GM03348 (cell line): ENCODE measurements at regions not wholly inside any gene's neighbourhood (a gene's known extent, or its start where the extent isn't known, plus 50 kb on each side); places are given as distances from the start of the nearest gene placed in this dataset.

Experiments
- DNase-seq: peaks from one replicate; pipeline ENCODE4 v3.0.0; 2012; ENCODE audit warnings: low spot score

DNA sequence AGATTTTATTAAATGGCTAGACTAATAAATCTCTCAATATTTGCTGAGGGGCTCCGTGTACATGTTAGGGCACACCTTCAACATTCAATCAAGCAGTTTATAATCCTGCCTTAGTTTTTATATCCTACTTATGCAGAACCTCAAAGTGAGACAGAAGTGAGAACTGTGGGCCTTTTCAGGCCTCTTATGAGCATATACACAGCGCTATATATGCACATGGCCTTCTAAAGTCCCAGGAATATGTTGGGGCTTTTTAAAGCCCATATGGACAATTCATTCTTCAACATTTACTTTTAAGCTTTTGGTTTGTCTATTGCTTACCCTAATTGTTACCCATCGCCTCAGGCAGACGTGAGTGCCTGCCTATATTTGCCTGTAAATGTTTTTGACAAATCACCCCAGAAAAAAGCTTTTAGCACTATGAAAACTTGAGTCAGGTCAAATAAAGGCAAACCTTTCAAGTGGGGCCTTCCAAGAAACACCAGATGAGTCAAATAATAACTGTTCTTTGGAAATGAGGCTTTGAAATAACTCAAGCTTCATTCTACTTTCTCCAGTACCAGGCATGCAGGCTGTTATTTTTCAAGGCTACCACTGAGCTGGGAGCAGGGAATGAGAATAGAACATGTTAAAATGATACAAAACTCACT, 58.2 kb downstream of the ESM1 start:
- no peak for DNase-seq

DNA sequence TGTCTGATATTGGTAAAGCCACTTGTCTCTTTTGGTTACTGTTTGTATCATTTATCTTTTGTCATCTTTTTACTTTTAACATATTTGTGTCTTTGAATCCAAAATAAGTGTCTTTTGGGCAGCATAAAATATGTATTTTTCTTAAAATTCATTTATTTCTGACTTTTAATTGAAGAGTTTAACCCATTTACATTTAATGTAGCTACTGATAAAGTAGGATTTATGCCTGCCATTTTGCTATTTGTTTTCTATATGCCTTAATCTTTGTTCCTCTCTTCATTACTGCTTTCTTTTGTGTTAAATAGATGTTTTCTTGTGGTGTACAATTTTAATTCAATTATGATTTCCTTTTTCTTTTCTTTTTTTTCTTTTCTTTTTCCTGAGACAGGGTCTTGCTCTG, 60.9 kb downstream of the ESM1 start:
- no peak for DNase-seq

DNA sequence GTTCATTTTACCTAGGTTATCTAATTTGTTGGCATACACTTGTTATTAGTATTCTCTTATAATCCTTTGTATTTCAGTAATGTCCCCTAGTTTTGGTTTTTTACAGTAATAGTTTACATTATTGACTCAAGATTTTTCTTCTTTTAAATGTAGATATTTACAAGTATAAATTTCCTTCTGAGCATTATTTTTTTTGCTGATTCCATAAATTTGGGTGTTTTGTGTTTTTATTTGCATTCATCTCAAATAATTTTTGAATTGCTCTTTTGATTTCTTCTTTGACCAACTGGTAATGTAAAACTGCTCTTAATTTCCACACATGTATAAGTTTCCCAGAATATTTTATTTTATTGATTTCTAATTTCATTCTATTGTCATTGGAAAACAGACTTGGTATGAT, 68.1 kb downstream of the ESM1 start:
- no peak for DNase-seq

DNA sequence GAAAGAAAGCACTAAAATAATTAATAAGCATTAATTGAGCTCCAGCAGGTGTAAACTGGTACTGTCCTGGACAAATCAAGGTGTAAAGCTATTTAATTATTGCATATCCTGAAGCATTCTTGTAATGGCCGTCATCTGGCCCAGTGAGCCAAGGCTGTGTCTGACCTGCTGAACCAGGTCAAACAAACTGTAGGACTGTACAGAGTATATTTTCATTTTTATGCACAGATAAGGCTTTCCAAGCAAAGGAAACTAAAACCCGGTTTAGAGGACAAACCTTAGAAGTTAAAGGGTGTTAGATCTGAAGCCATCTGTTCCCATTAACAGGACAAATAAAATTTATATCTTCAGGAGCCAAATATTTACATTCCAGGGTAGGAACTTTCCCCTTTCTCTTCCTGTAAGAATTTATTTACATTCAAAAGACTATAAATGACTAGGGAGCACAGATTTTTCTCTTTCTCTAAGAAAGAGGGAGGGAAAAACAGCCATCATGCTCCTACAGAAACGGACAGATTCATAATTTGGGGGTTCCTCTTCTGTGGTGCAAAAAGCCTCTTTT, 69.8 kb downstream of the ESM1 start:
- no peak for DNase-seq

DNA sequence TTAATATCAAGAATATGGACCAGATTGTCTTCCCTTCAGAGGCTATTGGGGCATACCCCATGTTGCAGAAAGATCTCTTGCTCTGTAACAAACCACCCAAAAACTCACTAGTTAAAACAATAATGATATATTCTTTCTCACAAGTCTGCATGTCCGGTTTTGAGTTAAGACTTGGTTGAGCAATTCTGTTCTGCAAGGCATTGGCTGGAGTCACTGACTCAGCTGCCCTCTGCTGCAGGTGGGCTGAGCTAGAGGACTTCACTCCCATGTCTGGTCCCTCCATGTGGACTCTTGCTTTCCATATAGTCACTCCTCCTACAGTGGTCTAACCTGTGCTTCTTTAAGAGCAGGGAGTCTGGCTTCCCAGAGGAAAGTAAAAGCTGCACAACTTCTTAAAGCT, 73.4 kb downstream of the ESM1 start:
- no peak for DNase-seq

DNA sequence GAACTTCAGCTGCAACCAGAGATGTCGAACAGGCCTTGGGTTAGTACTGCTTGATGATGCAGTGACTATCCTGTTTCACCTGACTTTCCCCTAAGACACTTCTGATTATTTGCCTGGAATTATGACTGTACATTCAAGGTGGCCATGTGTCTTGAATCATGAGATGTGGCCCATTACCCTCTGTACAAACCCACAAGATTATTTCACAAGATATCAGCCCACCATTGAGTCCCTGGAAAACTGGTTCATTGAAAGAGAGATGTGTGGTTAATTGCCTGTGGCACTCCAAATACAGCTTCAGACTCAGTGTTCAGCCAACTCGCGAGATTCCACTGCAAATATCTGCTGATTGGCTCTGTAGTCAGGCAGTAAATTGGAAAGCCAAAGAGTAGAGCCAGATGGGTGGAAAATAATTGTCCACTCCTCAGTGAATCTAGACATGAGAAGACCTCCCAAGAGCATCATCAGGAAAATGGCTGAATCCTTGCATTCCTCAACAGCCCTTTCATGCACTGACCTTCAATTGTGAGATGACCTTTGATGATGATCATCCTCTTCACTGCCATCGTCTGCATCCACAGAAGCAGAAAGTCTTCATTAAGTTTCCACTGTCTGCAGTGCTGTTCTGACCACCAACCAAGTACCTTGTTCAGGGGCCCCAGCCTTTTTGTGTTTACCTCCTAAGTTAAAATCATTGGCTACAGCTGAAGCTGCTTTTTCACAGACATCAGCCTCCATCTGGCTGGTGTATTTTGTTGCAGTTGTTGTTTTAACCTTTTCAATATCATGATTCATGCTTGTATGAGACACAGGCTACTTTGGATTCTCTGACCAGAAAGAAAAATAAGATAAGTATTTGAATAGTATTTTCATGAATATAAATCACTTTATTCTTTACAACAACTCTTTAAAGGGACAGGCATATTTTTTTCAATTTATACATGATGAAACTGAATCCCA, 75.2 kb downstream of the ESM1 start:
- peak; percentile 46 for DNase-seq

DNA sequence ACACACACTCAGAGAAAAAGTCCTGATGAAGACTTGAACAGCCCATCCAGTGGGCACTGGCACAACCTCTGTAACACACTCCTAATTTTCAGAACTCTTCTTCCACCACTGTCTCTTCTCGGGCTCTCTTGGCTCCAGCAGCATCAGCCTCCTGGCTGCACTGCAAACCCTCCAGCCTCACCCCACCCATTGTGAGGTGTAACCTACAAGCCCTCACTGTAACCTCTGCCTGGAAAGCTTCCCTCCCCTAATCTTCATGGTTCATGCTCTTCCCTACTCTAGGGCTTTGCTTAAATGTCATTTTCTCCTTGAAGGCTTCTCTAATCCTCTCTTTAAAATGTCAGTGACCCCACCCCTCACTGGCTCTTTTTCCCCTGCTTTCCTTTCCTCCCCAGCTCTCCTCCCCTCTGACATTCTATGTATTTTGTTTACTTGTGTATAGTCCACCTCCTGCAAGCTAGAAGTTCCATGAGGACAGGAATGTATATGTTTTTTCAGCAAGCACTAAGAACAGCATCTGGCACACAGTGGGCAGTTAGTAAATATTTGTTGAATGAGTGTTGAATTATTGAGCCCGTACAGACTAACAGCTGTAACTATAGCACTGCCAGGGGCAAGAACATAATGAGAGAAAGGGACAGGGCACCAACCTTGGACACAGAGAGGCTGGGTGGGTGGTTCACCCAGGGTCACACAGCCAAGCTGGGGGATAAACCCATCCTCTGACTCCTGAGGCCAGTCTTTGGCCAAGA, 76.4 kb downstream of the ESM1 start:
- no peak for DNase-seq

DNA sequence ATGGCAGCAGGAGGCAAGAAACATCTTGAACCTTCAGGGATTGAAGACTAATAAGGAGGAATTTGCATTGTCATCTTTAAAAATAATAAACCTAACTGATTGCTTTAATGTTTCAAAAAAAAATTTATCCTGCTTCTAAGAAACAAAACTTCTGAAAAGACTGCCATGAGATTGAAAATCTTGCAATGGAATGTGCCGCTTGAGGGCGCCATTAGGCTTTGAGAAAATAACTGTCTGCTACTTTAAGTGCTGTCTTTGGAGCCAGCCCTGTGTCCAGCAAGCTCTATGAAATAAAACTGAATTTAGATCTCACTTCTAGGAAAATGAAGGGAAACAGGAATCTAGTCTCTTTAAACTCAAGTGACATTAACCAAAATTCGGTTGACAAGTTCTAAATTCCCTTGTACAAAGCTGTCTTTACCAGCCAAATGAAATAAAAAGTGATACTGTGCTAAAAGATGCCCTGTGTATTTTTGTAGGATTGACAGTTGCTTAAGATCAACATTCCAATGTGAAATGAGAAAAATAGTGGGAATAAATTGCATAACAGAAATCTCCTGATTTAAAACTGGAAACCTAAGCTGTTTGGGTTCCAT, 79.4 kb downstream of the ESM1 start:
- peak; percentile 70 for DNase-seq

DNA sequence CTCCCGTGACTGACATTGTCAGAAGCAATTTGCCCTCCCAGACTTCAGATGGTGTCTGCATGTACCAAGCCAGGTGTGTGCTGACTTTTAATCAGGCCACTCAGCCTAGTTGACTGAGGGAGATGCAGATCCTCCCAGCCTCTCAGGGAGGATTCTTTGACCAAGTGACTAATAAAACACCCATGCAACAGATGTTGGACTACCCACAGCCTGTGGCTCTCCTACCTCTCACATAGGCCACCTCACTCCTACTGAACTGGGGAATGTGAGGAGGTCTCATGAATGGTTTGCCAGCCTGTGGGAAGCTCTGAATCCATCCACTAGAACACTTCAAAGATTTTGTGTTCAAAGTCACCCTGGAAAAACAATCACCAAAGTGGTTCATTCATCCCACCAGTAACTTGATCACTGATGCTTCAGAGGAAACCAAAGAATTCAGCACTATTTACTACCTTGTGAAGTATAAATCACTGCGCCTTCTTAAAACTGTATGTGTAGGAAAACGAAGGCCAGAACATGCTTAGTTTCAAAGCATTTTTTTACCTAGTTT, 80.1 kb downstream of the ESM1 start:
- no peak for DNase-seq

DNA sequence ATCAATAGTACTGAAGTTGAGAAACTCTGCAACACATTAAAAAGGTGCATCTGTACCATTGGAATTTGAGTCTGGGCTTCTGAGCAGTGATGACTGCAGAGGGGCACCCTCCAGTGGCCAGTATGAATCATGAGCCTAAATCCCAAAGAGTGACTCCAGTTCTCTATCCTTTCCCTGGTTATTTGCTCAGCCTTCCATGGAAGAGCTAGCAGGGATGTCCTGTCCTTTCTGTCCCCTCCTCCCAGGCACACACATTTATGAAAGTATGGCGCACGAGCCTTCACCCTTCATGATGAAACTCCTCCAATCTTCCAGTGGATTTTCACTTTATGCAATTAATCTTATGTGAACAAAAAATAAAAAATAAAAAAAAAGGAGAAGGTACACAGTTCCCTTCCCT, 81.0 kb downstream of the ESM1 start:
- DNase-seq, result peak; percentile 71

DNA sequence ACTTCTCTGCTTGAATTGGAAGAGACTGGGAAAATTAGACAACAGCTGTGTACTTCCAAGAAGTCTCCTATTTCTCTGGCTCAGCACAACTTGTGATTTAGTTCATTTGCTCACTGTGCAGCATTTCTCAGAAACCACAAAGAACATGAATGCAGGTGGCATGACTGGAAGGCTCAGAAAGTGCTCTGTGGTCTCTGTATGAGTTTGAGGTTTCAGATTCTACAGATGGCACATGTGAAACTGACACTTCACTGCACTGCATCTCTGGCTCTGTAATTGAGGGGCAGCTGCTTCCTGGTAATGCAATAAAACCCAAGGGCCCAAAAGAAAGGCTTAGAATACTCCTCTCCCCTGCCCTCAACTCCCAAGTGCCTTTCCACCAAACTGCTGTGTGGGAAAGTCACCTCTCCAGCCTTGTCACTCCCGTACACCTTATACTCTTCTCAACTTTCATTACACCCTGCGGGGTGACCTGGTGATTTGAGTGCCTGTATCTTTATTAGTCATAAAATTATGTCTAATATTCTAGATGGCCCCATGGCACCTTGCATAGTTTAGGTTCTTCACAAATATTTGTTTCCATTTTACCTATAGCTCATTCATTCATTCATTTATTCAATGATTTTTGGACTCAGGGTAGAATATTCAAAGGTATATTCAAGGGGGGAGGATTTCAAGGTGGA, 82.5 kb downstream of the ESM1 start:
- DNase-seq, result peak; percentile 37

DNA sequence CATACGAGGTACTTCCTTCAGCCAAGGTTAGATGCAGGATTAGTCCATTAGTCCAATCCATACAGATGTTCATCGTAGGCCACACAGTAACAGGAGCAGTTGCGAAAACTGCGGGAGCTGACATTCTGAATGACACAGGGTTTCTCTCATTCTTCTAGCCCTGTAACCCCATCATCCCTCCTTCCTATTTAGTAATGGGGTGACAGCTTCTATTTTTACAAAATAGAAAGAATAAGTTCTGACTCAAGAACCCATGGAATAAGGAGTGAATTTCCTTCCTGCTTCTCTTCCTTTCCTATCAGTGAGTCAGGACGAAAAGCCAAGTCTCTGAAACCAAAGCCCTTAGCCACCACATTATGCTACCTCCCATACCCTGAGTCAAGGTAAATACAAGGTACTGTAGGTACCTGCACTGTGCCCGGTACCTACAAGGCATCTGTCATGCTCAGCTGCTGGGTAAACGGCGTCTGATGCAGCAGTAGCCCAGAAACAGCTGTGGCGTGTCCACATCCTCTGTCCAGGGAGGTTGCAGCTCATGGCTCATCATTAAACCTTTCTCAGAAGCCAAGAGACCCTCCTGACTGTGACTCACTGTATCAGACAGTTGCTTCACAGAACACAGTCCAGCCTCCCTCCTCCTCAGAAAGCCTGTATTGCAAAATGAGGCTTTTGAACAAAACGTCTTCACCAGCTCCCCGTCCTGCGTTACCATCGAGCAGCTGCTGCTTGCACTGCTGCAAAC, 84.2 kb downstream of the ESM1 start:
- DNase-seq, result peak; percentile 82

DNA sequence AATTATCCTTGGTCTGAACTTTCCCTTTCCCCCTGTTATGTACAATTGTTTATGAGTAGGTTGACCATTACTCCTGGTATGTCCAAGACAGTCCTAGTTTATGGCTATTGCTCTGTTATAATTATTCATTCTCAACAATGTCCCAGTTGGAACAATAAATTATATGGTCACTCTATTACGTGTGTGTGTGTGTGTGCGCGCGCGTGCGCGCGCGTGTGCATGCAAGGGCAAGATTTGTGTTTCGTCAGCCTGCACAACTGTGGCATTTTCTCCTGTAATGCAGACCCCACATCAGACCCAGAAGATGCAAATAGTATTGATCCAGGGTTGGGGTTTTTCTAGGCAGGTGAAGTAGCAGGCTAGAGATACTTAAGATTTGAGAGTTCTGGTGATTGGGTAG, 88.4 kb downstream of the ESM1 start:
- no peak for DNase-seq

DNA sequence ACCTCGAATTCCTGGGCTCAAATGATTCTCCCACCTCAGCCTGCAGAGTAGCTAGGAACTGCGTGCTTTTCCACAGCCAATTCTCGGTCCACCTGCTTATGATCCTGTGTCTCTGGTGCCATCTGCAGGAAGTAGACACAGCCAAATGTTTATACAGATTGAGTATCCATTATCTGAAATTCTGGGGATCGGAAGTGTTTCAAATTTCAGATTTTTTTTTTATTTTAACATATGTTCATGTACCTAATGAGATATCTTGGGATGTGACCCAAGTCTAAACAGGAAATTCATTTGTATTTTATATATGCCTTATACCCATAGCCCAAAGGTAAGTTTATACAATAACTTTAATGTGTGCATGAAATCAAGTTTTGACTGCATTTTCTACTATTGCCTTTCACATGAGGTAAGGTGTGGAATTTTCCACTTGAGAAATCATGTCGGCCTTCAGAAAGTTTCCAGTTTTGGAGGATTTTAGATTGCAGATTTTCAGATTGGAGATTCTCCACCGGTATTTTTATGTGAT, 89.5 kb downstream of the ESM1 start:
- DNase-seq, result peak; percentile 72

DNA sequence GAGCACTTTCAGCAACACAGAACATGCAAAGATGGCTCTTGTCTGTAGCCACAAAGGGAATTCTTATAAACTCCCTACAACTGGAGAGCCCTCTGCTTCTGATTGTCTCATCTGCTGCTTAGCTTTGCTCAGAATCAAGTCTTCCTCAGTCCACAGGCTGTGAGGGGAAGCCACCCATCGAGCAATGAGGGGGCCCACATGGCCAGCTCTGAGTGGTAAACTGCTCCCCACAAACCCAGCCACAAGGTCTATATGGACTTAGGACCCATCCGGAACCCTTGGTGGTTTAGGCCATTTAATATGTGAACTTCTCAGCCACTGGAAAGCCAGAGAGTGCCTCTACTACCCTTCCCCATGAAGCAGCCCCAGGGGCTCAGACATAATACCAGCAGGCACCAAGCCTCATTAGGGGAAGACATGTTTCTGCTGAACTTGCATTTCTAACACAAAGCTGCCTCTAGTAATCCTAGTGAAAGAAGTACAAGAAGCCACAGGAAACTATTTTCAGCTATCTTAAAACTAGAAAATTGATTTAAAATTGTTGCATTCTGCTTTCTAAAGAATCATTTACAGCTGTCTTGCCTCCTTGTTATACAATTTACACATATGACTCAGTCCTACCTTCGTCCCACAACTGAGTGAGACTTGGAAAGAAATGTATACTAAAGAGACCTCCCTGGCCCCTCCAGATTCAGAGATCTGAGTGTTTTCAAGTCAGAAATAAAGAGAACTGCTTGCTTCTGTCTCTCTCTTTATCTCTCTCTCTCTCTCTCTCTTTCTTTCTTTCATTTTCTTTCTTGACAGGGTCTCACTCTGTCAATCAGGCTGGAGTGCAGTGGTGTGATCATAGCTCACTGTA, 90.2 kb downstream of the ESM1 start:
- no peak for DNase-seq

DNA sequence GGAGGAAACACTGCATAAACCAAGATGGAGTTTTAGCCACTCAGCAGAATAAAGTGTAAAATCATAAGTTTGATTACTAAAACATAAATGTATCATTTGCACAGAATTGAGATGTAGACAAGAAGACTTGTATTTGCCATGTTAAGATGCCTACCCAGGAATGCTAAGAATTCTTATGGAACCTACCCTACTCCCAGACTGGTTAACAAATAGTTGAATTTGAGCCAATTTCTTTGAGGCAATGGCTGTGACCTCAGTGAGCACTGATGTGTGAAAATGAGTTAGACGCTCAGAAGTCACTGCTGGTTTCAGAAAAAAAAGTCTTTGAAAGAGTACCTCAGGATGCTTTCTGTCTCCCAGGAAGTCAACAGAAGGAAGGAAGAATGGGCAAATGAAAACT, 95.6 kb downstream of the ESM1 start:
- DNase-seq, result peak; percentile 83

DNA sequence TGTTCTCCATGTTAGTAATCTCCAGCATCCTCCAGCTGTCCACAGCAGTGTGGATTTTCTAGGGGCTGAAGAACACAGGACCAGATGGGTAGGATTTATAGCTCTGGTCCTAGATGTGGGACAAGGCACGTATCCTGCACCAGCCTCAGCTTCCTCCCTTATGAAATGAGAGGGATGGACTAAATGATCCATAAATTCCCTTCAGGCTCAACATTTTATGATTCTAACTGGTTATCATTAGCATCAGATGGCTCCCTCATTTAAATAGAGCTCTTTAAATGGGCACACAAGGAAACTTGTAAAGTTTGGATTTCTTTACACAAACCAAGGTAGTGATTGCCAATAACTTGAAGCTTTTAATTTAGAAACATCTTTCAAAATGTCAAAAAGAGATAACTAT, 97.7 kb downstream of the ESM1 start:
- no peak for DNase-seq

DNA sequence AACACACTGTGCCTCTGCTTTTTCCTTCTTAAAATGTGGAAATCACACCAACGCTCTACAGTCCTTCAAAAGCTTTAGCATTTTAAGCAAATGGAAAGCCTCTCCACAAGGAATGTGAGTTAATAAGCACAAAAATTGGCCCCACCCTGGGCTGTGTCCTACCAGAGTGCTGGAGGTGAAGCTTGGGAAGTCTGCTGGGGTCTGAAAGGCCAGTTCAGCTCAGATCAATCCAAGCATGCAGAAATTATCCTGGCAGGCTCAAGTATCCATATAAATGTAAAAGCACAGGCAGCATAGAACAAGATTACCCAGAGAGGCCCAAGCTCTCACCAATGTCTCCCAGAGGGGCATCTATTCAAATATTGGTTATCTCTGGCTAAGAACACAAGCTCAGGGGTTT, 98.5 kb downstream of the ESM1 start:
- DNase-seq, result no peak

DNA sequence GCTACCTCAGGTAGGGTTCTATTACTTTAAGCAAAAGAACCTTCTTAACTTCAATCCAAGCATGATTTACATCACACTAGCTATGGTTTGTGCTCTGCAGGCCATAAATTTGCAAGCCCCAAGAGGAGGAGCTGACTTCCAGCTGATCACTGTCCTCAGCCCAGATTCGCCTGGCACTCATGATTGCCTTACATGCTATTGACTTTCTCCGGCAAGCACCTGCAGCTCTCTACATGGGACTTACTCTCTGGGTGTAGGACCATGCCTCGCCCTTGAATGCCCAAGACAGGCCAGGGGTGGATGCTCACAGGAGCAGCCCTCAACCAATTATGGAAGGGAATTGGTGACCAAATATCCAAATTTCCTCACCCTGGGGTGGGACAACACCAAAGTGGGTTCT, 99.8 kb downstream of the ESM1 start:
- DNase-seq, result no peak
